ENCODE measurements at regions not wholly inside any gene's neighbourhood (a gene's known extent, or its start where the extent isn't known, plus 50 kb on each side); places are given as distances from the start of the nearest gene placed in this dataset.

- Histone ChIP-seq H3K4me3 (no peak overlapping the region), H3K4me2 (peak overlapping the region; percentile 21; the same call in 1 of the 2 replicates), H3K4me1 (ENCODE audit: insufficient read depth) (peaks cover 55% of the 10 kb centered on the region), H3K36me3 (ENCODE audit: insufficient read depth) (no peaks in the 10 kb centered on the region), H3K27me3 (ENCODE audit: insufficient read depth) (no peaks in the 10 kb centered on the region), H3K27ac (ENCODE audit: low read depth) (no peak overlapping the region), H3K9me2 (ENCODE audit: insufficient read depth) (no peaks in the 10 kb centered on the region), H3K79me2 (replicated peaks; ENCODE audit: insufficient read depth) (no peaks in the 10 kb centered on the region), H2AFZ (0 out of 2 replicates have a peak overlapping the region, but pooled peaks have one; percentile 19), H4K20me1 (replicated peaks; ENCODE audit: insufficient read depth) (no peaks in the 10 kb centered on the region), H3F3A (replicated peaks; ENCODE audit: low read depth) (no peaks in the 10 kb centered on the region)
- peaks cover 82% of the 10 kb centered on the region for H3K4me1 Mint-ChIP-seq
- no peak for ATAC-seq
- TF ChIP-seq NANOG (IDR thresholded peaks at IDR 0.05; ENCODE audit: borderline replicate concordance) (no peak), CTCF (conservative IDR thresholded peaks at IDR 0.05; ENCODE audit: low read depth in 2 of 2) (no peak), STAT1 (IDR thresholded peaks at IDR 0.05; ENCODE audit: unreplicated experiment) (no peak), JUNB (IDR thresholded peaks at IDR 0.05; ENCODE audit: unreplicated experiment) (no peak), REST (IDR thresholded peaks at IDR 0.05; ENCODE audit: unreplicated experiment) (no peak), POLR2AphosphoS5 (IDR thresholded peaks at IDR 0.05; ENCODE audit: low read depth) (no peak), ZNF114 (CRISPR knock-in tag; IDR thresholded peaks at IDR 0.05) (no peak), ETS1 (IDR thresholded peaks at IDR 0.05) (no peak), EZH2phosphoT487 (IDR thresholded peaks at IDR 0.05; ENCODE audit: unreplicated experiment) (no peak), EZH2 (IDR thresholded peaks at IDR 0.05; ENCODE audit: low read depth, unreplicated experiment) (no peak), CREB1 (CRISPR knock-in tag; IDR thresholded peaks at IDR 0.05; ENCODE audit: low read depth) (no peak), ZNF462 (CRISPR knock-in tag; IDR thresholded peaks at IDR 0.05) (no peak), ZNF331 (CRISPR knock-in tag; IDR thresholded peaks at IDR 0.05; ENCODE audit: low read depth) (no peak)
- peaks cover 9% of the 10 kb centered on the region for H3K27me3 Mint-ChIP-seq (ENCODE audit: insufficient read depth, low read depth, poor library complexity)
- no peaks in the 10 kb centered on the region for H3K9me3 Mint-ChIP-seq
- no peak overlapping the region for H3K4me3 Mint-ChIP-seq
- no peak overlapping the region for H3K27ac Mint-ChIP-seq
- no peaks in the 10 kb centered on the region for H3K36me3 Mint-ChIP-seq (ENCODE audit: low read depth)
- no peak for DNase-seq (ENCODE audit: low spot score)
Observed at GRCh38 chr16:51759329-51759728, 608.3 kb upstream of the SALL1 start.
